ENCODE measurements at regions not wholly inside any gene's neighbourhood (a gene's known extent, or its start where the extent isn't known, plus 50 kb on each side); places are given as distances from the start of the nearest gene placed in this dataset.

- no peak for DNase-seq (ENCODE audit: low spot score)
These were observed 193.6 kb upstream of the FOXQ1 start for GRCh38 chr6:1118287-1118647.

- DNase-seq (ENCODE audit: low spot score), result no peak
These were observed 194.2 kb upstream of the FOXQ1 start for GRCh38 chr6:1117530-1118286.

- no peak for DNase-seq (ENCODE audit: low spot score)
These were observed 195.7 kb upstream of the FOXQ1 start for GRCh38 chr6:1116149-1116548.

- DNase-seq (ENCODE audit: low spot score), result no peak
These were observed 197.9 kb upstream of the FOXQ1 start for GRCh38 chr6:1113916-1114540.

GRCh38 chr6:1111361-1111760 lies 200.5 kb upstream of the FOXQ1 start:
- peak; percentile 51 for DNase-seq (ENCODE audit: low spot score)

GRCh38 chr6:1110941-1111349 lies 201.0 kb upstream of the FOXQ1 start:
- DNase-seq (ENCODE audit: low spot score), result peak; percentile 81

- peak; percentile 50 for DNase-seq (ENCODE audit: low spot score)
These were observed 201.7 kb upstream of the FOXQ1 start for GRCh38 chr6:1110164-1110563.

- no peak for DNase-seq (ENCODE audit: low spot score)
These were observed 202.8 kb upstream of the FOXQ1 start for GRCh38 chr6:1109134-1109533.

- DNase-seq (ENCODE audit: low spot score), result no peak
These were observed 203.7 kb upstream of the FOXQ1 start for GRCh38 chr6:1108198-1108597.

GRCh38 chr6:1107578-1107977 lies 204.3 kb upstream of the FOXQ1 start:
- no peak for DNase-seq (ENCODE audit: low spot score)

- DNase-seq (ENCODE audit: low spot score), result no peak
These were observed 206.0 kb upstream of the FOXQ1 start for GRCh38 chr6:1105833-1106400.

GRCh38 chr6:1104988-1105670 lies 206.8 kb upstream of the FOXQ1 start:
- DNase-seq (ENCODE audit: low spot score), result no peak

- no peak for DNase-seq (ENCODE audit: low spot score)
These were observed 207.8 kb upstream of the FOXQ1 start for GRCh38 chr6:1103945-1104623.

GRCh38 chr6:1103021-1103420 lies 208.9 kb upstream of the FOXQ1 start:
- DNase-seq (ENCODE audit: low spot score), result no peak

- no peak for DNase-seq (ENCODE audit: low spot score)
These were observed 211.6 kb upstream of the FOXQ1 start for GRCh38 chr6:1100269-1100668.

GRCh38 chr6:1099264-1099663 lies 212.6 kb upstream of the FOXQ1 start:
- no peak for DNase-seq (ENCODE audit: low spot score)

GRCh38 chr6:1096967-1097765 lies 214.7 kb upstream of the FOXQ1 start:
- no peak for DNase-seq (ENCODE audit: low spot score)

GRCh38 chr6:1094306-1094705 lies 217.6 kb upstream of the FOXQ1 start:
- no peak for DNase-seq (ENCODE audit: low spot score)

GRCh38 chr6:1091900-1092299 lies 220.0 kb upstream of the FOXQ1 start:
- DNase-seq (ENCODE audit: low spot score), result no peak

- no peak for DNase-seq (ENCODE audit: low spot score)
These were observed 222.0 kb upstream of the FOXQ1 start for GRCh38 chr6:1089859-1090258.

- no peak for DNase-seq (ENCODE audit: low spot score)
These were observed 223.4 kb upstream of the FOXQ1 start for GRCh38 chr6:1088492-1089001.
